NCI-H2196 treated with DMSO at 0.1 percent for 48 hours (cell line): ENCODE measurements at regions not wholly inside any gene's neighbourhood (a gene's known extent, or its start where the extent isn't known, plus 50 kb on each side); places are given as distances from the start of the nearest gene placed in this dataset.
"Not testable (repeated sequence)": the region's sequence is repeated elsewhere in the genome, so short reads cannot be mapped to it uniquely, and the experiment has no call there.

Experiments
- DNase-seq: peaks from one replicate; lab custom pipeline; 2025; ENCODE audit not compliant: unreplicated experiment; lab: John Stamatoyannopoulos, UW

- DNase-seq: not testable (repeated sequence)
Observed at GRCh38 chr2:132271794-132272193, 110.0 kb upstream of the ANKRD30BL start.

- no peak for DNase-seq
Observed at GRCh38 chr2:132272713-132273112, 111.0 kb upstream of the ANKRD30BL start.

GRCh38 chr2:132273585-132273984 is 111.8 kb upstream of the ANKRD30BL start:
- not testable (repeated sequence) for DNase-seq

GRCh38 chr2:132274000-132274399 is 112.2 kb upstream of the ANKRD30BL start:
- no peak for DNase-seq

- DNase-seq: no peak
Observed at GRCh38 chr2:132275396-132275795, 113.6 kb upstream of the ANKRD30BL start.

GRCh38 chr2:132276571-132276981 is 114.8 kb upstream of the ANKRD30BL start:
- no peak for DNase-seq

- no peak for DNase-seq
Observed at GRCh38 chr2:132278267-132278666, 116.5 kb upstream of the ANKRD30BL start.

- no peak for DNase-seq
Observed at GRCh38 chr2:132279344-132279743, 117.6 kb upstream of the ANKRD30BL start.

GRCh38 chr2:132279930-132280615 is 118.3 kb upstream of the ANKRD30BL start:
- DNase-seq: no peak

GRCh38 chr2:132280912-132281311 is 119.2 kb upstream of the ANKRD30BL start:
- no peak for DNase-seq

GRCh38 chr2:132282104-132282503 is 120.4 kb upstream of the ANKRD30BL start:
- not testable (repeated sequence) for DNase-seq

GRCh38 chr2:132282911-132283310 is 121.2 kb upstream of the ANKRD30BL start:
- DNase-seq: no peak

- DNase-seq: not testable (repeated sequence)
Observed at GRCh38 chr2:132286289-132286911, 124.6 kb upstream of the ANKRD30BL start.

GRCh38 chr2:132287910-132288309 is 126.2 kb upstream of the ANKRD30BL start:
- not testable (repeated sequence) for DNase-seq

- not testable (repeated sequence) for DNase-seq
Observed at GRCh38 chr2:132289138-132289537, 127.4 kb upstream of the ANKRD30BL start.

GRCh38 chr2:132289812-132290211 is 126.8 kb upstream of the GPR39 start:
- not testable (repeated sequence) for DNase-seq

GRCh38 chr2:132300592-132301378 is 115.8 kb upstream of the GPR39 start:
- not testable (repeated sequence) for DNase-seq

- DNase-seq: not testable (repeated sequence)
Observed at GRCh38 chr2:132304661-132305380, 111.8 kb upstream of the GPR39 start.

- not testable (repeated sequence) for DNase-seq
Observed at GRCh38 chr2:132307613-132308198, 108.9 kb upstream of the GPR39 start.

GRCh38 chr2:132309203-132309602 is 107.4 kb upstream of the GPR39 start:
- DNase-seq: not testable (repeated sequence)

GRCh38 chr2:132315546-132315945 is 101.1 kb upstream of the GPR39 start:
- not testable (repeated sequence) for DNase-seq
